Transverse colon (tissue), 4 donors: ENCODE measurements at regions not wholly inside any gene's neighbourhood (a gene's known extent, or its start where the extent isn't known, plus 50 kb on each side); places are given as distances from the start of the nearest gene placed in this dataset.

ENCODE experiments used
- DNase-seq: peaks from one replicate; pipeline ENCODE4 v3.0.0-alpha.2; 2019
- H3K27ac ChIP-seq, 4 donors: fragments of 200-600 bp; sonication (generic); 2 replicates each; pipeline ENCODE4 v1.5.1; 2016 to 2018; ENCODE audit warnings: inconsistent platforms in 4 of 4
- H3K27me3 ChIP-seq: fragments of 200-600 bp; sonication (generic); 2 replicates; pipeline ENCODE4 v1.5.1; 2017; ENCODE audit warnings: inconsistent platforms
- H3K36me3 ChIP-seq, 4 donors: fragments of 200-600 bp; sonication (generic); 2 replicates each; pipeline ENCODE4 v1.5.1; 2017 to 2019; ENCODE audit warnings: inconsistent platforms in 4 of 4
- H3K4me1 ChIP-seq, 4 donors: fragments of 200-600 bp; sonication (generic); 2 replicates each; pipeline ENCODE4 v1.5.1; 2017 to 2020; ENCODE audit warnings: inconsistent platforms in 4 of 4
- H3K4me3 ChIP-seq, 4 donors: fragments of 200-600 bp; sonication (generic); 1 replicate in 1 of 4; 2 replicates in 3 of 4; pipeline versions ENCODE4 v1.5.1 to v1.6.1; 2017 to 2019; ENCODE audit warnings: inconsistent platforms in 4 of 4
- H3K9me3 ChIP-seq, 2 donors: fragments of 200-600 bp; sonication (generic); 2 replicates each; pipeline ENCODE4 v1.5.1; 2017 to 2019; ENCODE audit warnings: inconsistent platforms in 2 of 2
- CTCF ChIP-seq, 5 experiments: fragments of 200-600 bp in 3 of 5; fragments of 450-650 bp in 2 of 5; sonication (generic) in 3 of 5; IDR thresholded peaks; 1 replicate in 2 of 5; 2 replicates in 3 of 5; pipeline ENCODE4 v1.5.1; 2016 to 2017; ENCODE audit warnings: antibody characterized with exemption in 5 of 5, inconsistent platforms in 3 of 5, mild to moderate bottlenecking in 2 of 5, moderate library complexity in 1 of 5
- EP300 ChIP-seq: sonication (generic); formaldehyde crosslinking; IDR thresholded peaks from one replicate; pipeline ENCODE4 v1.6.1; 2017; ENCODE audit warnings: antibody characterized with exemption, low read depth
- POLR2A ChIP-seq: fragments of 450-650 bp; IDR thresholded peaks from one replicate; pipeline ENCODE4 v1.6.1; 2016; ENCODE audit warnings: antibody characterized with exemption, mild to moderate bottlenecking, moderate library complexity
- POLR2AphosphoS5 ChIP-seq, 3 donors: sonication (generic); formaldehyde crosslinking; IDR thresholded peaks; one replicate each; pipeline ENCODE4 v1.6.1; 2016; ENCODE audit warnings: antibody characterized with exemption in 3 of 3
- WGBS, 2 donors: methylation state at CpG; one replicate each; pipeline ENCODE4 v1.1.5; 2018; ENCODE audit warnings: low coverage in 1 of 2; 5-methylcytosine and 5-hydroxymethylcytosine counted together
- in situ Hi-C, 4 donors: fragments of 200-750 bp; cut with MboI; loops; one replicate each; pipeline versions ENCODE4 v1.15.0 to v1.15.1; 2017; ENCODE audit warnings: low sequenced_read_pairs in 3 of 4, low pct_ligation_motif_present in 1 of 4, low pct_unique_long_range_greater_than_20kb in 1 of 4
- intact Hi-C: fragments of 100-400 bp; cut with DNase I; formaldehyde crosslinking; loops from one replicate; pipeline ENCODE4 v1.15.1; 2023; ENCODE audit warnings: low total_unique reads

- Histone ChIP-seq H3K27me3 (no peaks in the 10 kb centered on the region), H3K27ac (no peak overlapping the region), H3K36me3 (no peaks in the 10 kb centered on the region), H3K4me3 (no peak overlapping the region), H3K9me3 (no peaks in the 10 kb centered on the region), H3K4me1 (no peaks in the 10 kb centered on the region)
- intact Hi-C loops: no loop called here
- no peak for TF ChIP-seq EP300
- no peak for TF ChIP-seq POLR2A
- no peak for TF ChIP-seq CTCF (IDR thresholded peaks at IDR 0.05)
- no peak for TF ChIP-seq POLR2AphosphoS5 (IDR thresholded peaks at IDR 0.05)
- DNase-seq: no peak
- in situ Hi-C loops: no loop called here
These were observed 779.0 kb upstream of the INTU start for GRCh38 chr4:126853715-126854114.

DNA sequence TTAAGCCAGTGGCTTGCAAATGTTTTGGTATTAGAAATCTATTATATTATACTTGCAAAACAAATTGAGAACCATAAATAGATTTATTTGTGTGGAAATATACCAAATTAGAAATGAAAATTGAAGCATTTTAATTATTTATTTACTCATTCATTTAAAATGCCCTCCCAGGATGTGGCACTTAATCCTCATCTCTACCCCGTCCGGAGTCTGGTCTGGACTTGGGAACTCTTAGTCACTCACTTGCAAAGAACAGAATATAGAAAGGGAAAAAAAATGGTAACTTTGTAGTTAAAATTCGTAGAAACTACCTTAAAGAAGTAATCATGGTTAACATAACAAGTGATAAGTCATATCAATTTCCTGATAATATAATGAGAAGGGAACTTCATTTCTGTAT, 775.9 kb upstream of the INTU start:
- intact Hi-C loops: no loop called here
- WGBS, 2 donors: 72 to 78% methylated on average over 3 of the region's 3 CpGs
- Histone ChIP-seq H3K36me3 (no peaks in the 10 kb centered on the region), H3K4me3 (no peak overlapping the region), H3K27me3 (no peaks in the 10 kb centered on the region), H3K4me1 (no peaks in the 10 kb centered on the region), H3K9me3 (no peaks in the 10 kb centered on the region), H3K27ac (no peak overlapping the region)
- DNase-seq: no peak
- in situ Hi-C loops: no loop called here
- TF ChIP-seq POLR2AphosphoS5 (IDR thresholded peaks at IDR 0.05) (no peak), CTCF (IDR thresholded peaks at IDR 0.05) (no peak), POLR2A (no peak), EP300 (no peak)

DNA sequence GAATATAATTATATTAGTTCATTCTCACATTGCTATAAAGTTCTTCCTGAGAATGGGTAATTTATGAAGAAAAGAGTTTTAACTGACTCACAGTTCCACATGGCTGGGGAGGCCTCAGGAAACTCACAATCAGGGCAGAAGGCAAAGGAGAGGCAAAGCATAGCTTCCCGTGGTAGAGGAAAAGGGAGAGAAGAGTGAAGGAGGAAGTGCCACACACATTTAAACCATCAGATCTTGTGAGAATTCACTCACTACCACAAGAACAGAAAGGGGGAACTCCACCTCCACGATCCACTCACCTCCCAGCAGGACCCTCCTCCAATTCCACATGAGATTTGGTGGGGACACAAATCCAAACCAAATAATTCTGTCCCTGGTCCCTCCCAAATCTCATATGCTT, 773.4 kb upstream of the INTU start:
- Histone ChIP-seq H3K27ac (no peak overlapping the region), H3K4me3 (no peak overlapping the region), H3K27me3 (no peaks in the 10 kb centered on the region), H3K36me3 (no peaks in the 10 kb centered on the region), H3K9me3 (no peaks in the 10 kb centered on the region), H3K4me1 (no peaks in the 10 kb centered on the region)
- in situ Hi-C loops: no loop called here
- no peak for TF ChIP-seq CTCF (IDR thresholded peaks at IDR 0.05)
- TF ChIP-seq POLR2A: no peak
- no peak for TF ChIP-seq EP300
- TF ChIP-seq POLR2AphosphoS5 (IDR thresholded peaks at IDR 0.05): no peak
- intact Hi-C loops: no loop called here
- WGBS, 2 donors: 54 to 63% methylated on average over 2 of the region's 2 CpGs
- no peak for DNase-seq

GRCh38 chr4:126859872-126860271, 772.9 kb upstream of the INTU start:
- Histone ChIP-seq H3K4me1 (no peaks in the 10 kb centered on the region), H3K4me3 (no peak overlapping the region), H3K9me3 (no peaks in the 10 kb centered on the region), H3K36me3 (no peaks in the 10 kb centered on the region), H3K27me3 (no peaks in the 10 kb centered on the region), H3K27ac (no peak overlapping the region)
- intact Hi-C loops: no loop called here
- TF ChIP-seq POLR2A: no peak
- TF ChIP-seq CTCF (IDR thresholded peaks at IDR 0.05): no peak
- no peak for TF ChIP-seq POLR2AphosphoS5 (IDR thresholded peaks at IDR 0.05)
- no peak for TF ChIP-seq EP300
- DNase-seq: no peak
- WGBS, 2 donors: 89 to 90% methylated on average over 1 to 2 of the region's 2 CpGs
- in situ Hi-C loops: no loop called here
